ENCODE measurements at regions not wholly inside any gene's neighbourhood (a gene's known extent, or its start where the extent isn't known, plus 50 kb on each side); places are given as distances from the start of the nearest gene placed in this dataset.

DNA sequence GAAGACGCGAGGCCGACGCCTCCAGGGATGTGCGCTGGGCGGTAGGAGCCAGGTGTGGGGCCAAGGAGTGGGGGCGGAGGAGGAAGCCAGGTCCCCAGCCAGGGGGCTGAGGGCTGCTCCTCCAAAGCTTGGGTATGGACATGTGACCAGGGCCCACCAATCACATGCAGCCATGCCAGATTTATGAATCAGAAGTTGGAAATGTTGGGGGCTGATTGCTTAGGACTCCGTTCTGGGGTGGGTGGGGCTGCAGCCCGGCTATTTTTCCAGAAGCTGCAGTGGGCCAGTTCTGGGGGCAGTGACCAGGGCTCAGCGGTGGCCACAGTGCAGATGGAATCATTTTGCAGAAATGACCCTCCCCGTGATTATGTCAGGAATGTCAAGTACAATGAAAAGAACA lies 96.0 kb downstream of the CEBPB start:
- Histone ChIP-seq H3K4me1 (peaks cover 0 to 54% (median 28%) of the 10 kb centered on the region in 3 donors), H3K27me3 (no peaks in the 10 kb centered on the region), H3K36me3 (no peaks in the 10 kb centered on the region), H3K9me3 (no peaks in the 10 kb centered on the region), H3K4me3 (no peak overlapping the region), H3K27ac (peak overlapping the region in 3 of 4 donors; percentile 68 to 76 (median 75))
- TF ChIP-seq, protein P1, sequence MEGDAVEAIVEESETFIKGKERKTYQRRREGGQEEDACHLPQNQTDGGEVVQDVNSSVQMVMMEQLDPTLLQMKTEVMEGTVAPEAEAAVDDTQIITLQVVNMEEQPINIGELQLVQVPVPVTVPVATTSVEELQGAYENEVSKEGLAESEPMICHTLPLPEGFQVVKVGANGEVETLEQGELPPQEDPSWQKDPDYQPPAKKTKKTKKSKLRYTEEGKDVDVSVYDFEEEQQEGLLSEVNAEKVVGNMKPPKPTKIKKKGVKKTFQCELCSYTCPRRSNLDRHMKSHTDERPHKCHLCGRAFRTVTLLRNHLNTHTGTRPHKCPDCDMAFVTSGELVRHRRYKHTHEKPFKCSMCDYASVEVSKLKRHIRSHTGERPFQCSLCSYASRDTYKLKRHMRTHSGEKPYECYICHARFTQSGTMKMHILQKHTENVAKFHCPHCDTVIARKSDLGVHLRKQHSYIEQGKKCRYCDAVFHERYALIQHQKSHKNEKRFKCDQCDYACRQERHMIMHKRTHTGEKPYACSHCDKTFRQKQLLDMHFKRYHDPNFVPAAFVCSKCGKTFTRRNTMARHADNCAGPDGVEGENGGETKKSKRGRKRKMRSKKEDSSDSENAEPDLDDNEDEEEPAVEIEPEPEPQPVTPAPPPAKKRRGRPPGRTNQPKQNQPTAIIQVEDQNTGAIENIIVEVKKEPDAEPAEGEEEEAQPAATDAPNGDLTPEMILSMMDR (IDR thresholded peaks at IDR 0.05) = no peak
- no peak for TF ChIP-seq POLR2A (IDR thresholded peaks at IDR 0.05)
- no peak for TF ChIP-seq EP300 (IDR thresholded peaks at IDR 0.05)
- no peak for TF ChIP-seq POLR2AphosphoS5 (IDR thresholded peaks at IDR 0.05)
- ATAC-seq = peak; percentile 71
- 39 to 46% methylated on average over 3 to 4 of the region's 11 CpGs for WGBS, 2 donors (ENCODE audit: low coverage in 1 of 2)

- no peak for ATAC-seq
Measured at GRCh38 chr20:50287512-50287911, 96.9 kb downstream of the CEBPB start.

GRCh38 chr20:50288128-50288623 lies 97.5 kb downstream of the CEBPB start:
- TF ChIP-seq, protein P1 (IDR thresholded peaks at IDR 0.05) = no peak
- TF ChIP-seq POLR2A (IDR thresholded peaks at IDR 0.05) (no peak), EP300 (IDR thresholded peaks at IDR 0.05) (no peak), POLR2AphosphoS5 (IDR thresholded peaks at IDR 0.05) (no peak)

More at GRCh38 chr20:50287512-50287911, 96.9 kb downstream of the CEBPB start:
- WGBS, 2 donors (ENCODE audit: low coverage in 1 of 2) = 100% methylated on average over 1 of the region's 4 CpGs; no CpG with 5 or more reads in 1 of the 2 donors
- Histone ChIP-seq H3K27ac (no peak overlapping the region), H3K27me3 (no peaks in the 10 kb centered on the region), H3K36me3 (no peaks in the 10 kb centered on the region), H3K4me3 (no peak overlapping the region), H3K4me1 (peaks cover 3 to 63% (median 37%) of the 10 kb centered on the region in 3 donors), H3K9me3 (no peaks in the 10 kb centered on the region)
- TF ChIP-seq POLR2AphosphoS5 (IDR thresholded peaks at IDR 0.05) (no peak), EP300 (IDR thresholded peaks at IDR 0.05) (no peak)
- TF ChIP-seq, protein P1 (IDR thresholded peaks at IDR 0.05) = no peak

DNA sequence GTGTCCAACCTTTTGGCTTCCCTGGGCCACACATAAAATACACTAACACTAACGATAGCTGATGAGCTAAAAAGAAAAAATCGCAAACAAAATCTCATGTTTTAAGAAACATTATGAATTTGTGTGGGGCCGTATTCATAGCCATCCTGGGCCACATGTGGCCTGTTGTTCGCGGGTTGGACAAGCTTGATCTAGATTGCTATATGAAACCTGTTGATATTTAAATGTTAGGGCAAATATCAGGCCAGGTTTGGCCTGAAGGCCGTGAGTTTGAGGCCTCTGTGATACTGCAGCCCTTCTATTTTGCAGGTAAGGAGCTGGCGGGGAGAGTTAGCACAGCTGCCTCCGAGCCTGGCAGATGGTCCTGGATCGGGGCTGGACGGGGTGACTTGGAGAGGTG lies 99.0 kb downstream of the CEBPB start:
- Histone ChIP-seq H3K27me3 (no peaks in the 10 kb centered on the region), H3K4me3 (no peak overlapping the region), H3K27ac (no peak overlapping the region), H3K36me3 (no peaks in the 10 kb centered on the region), H3K9me3 (no peaks in the 10 kb centered on the region), H3K4me1 (peaks cover 3 to 56% (median 29%) of the 10 kb centered on the region in 3 donors)
- TF ChIP-seq, protein P1 (IDR thresholded peaks at IDR 0.05) = no peak
- ATAC-seq = no peak
- 86 to 88% methylated on average over 6 to 8 of the region's 10 CpGs for WGBS, 2 donors (ENCODE audit: low coverage in 1 of 2)

More at GRCh38 chr20:50288128-50288623, 97.5 kb downstream of the CEBPB start:
- ATAC-seq = no peak
- H3K27me3 ChIP-seq = no peaks in the 10 kb centered on the region
- WGBS, 2 donors (ENCODE audit: low coverage in 1 of 2) = 90% methylated on average over 2 of the region's 6 CpGs
- H3K4me3 ChIP-seq = no peak overlapping the region
- no peak overlapping the region for H3K27ac ChIP-seq
- peaks cover 3 to 65% (median 40%) of the 10 kb centered on the region in 3 donors for H3K4me1 ChIP-seq
- H3K36me3 ChIP-seq = no peaks in the 10 kb centered on the region
- no peaks in the 10 kb centered on the region for H3K9me3 ChIP-seq

- Histone ChIP-seq H3K9me3 (no peaks in the 10 kb centered on the region), H3K27me3 (no peaks in the 10 kb centered on the region), H3K27ac (no peak overlapping the region), H3K36me3 (no peaks in the 10 kb centered on the region), H3K4me1 (peaks cover 3 to 51% (median 29%) of the 10 kb centered on the region in 3 donors), H3K4me3 (no peak overlapping the region)
- WGBS, 2 donors (ENCODE audit: low coverage in 1 of 2) = 86 to 88% methylated on average over 12 of the region's 12 CpGs
- no peak for TF ChIP-seq POLR2A (IDR thresholded peaks at IDR 0.05)
- TF ChIP-seq, protein P1 (IDR thresholded peaks at IDR 0.05) = no peak
- TF ChIP-seq EP300 (IDR thresholded peaks at IDR 0.05) = no peak
- TF ChIP-seq POLR2AphosphoS5 (IDR thresholded peaks at IDR 0.05) = no peak
- ATAC-seq = no peak
Measured at GRCh38 chr20:50290112-50290511, 99.5 kb downstream of the CEBPB start.

All from gastroesophageal sphincter (tissue), 4 donors.